Muscle layer of colon (tissue), 2 donors: ENCODE measurements at regions not wholly inside any gene's neighbourhood (a gene's known extent, or its start where the extent isn't known, plus 50 kb on each side); places are given as distances from the start of the nearest gene placed in this dataset.

Source experiments
- H3K27ac ChIP-seq: one replicate; pipeline ENCODE4 v1.7.0; 2013; ENCODE audit warnings: low read depth, mild to moderate bottlenecking, low read length, moderate library complexity
- H3K27me3 ChIP-seq, 2 donors: one replicate each; pipeline ENCODE4 v1.7.0; 2013; ENCODE audit warnings: low read length in 2 of 2, mild to moderate bottlenecking in 2 of 2; ENCODE audit not compliant: insufficient read depth in 2 of 2, control insufficient read depth in 1 of 2
- H3K36me3 ChIP-seq: one replicate; pipeline ENCODE4 v1.7.0; 2013; ENCODE audit warnings: mild to moderate bottlenecking, low read length; ENCODE audit not compliant: insufficient read depth
- H3K4me1 ChIP-seq: one replicate; pipeline ENCODE4 v1.7.0; 2013; ENCODE audit warnings: mild to moderate bottlenecking, low read length; ENCODE audit not compliant: insufficient read depth
- H3K4me3 ChIP-seq, 2 donors: one replicate each; pipeline ENCODE4 v1.7.0; 2013; ENCODE audit warnings: low read length in 2 of 2, low read depth in 1 of 2, mild to moderate bottlenecking in 1 of 2, moderate library complexity in 1 of 2
- H3K9ac ChIP-seq: one replicate; pipeline ENCODE4 v1.7.0; 2013; ENCODE audit warnings: low read length
- H3K9me3 ChIP-seq: one replicate; pipeline ENCODE4 v1.7.0; 2013; ENCODE audit warnings: mild to moderate bottlenecking, low read length
- donor health status: abdominal sarcoma.
- donor health status: Adenocarcinoma of cecum.

DNA sequence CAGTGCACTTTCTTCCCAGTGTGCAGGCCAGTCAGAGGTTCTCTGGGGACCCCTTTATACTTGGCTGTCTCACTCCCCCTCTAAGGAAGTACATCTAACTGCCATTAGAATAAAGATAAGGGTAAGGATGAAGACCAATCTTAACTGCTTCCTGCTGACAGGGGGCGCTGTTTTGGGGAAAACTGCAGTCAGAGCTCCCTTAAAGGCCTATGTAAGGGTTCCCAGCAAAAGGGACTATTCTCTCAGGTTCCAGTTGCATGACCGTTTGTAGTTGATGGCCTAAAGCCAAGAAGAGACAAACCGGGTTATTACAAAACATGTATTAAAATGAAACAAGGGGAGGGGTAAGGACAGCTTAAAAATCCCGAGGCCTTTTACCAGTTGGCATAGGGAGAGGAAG, 115.6 kb upstream of the SPIN4 start:
- no peaks in the 10 kb centered on the region for H3K27me3 ChIP-seq
- H3K9ac ChIP-seq = no peak overlapping the region
- H3K27ac ChIP-seq = no peak overlapping the region
- H3K9me3 ChIP-seq = no peaks in the 10 kb centered on the region
- H3K4me1 ChIP-seq = no peaks in the 10 kb centered on the region
- H3K4me3 ChIP-seq = no peak overlapping the region
- H3K36me3 ChIP-seq = no peaks in the 10 kb centered on the region

DNA sequence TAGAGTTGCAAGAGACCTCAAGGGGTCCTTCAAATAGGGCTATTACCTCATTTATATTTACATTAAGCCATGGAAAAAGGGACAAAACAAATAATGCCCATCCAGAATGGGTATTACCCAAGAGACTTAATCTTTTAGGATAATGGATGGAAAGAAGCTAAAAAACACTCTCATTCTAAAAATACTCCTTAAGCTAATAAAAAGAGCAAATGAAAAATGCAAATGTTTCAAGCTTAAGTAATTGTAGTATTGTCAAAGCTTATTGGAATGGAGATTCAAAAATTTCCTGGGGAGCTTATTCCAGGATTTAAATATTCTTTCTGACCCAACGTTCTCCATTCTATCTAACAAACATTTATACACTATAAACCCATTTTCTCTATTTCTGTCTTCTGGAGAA, 107.8 kb upstream of the SPIN4 start:
- Histone ChIP-seq H3K27ac (no peak overlapping the region), H3K4me1 (no peaks in the 10 kb centered on the region), H3K9me3 (no peaks in the 10 kb centered on the region), H3K9ac (no peak overlapping the region), H3K36me3 (no peaks in the 10 kb centered on the region), H3K27me3 (no peaks in the 10 kb centered on the region), H3K4me3 (no peak overlapping the region)

DNA sequence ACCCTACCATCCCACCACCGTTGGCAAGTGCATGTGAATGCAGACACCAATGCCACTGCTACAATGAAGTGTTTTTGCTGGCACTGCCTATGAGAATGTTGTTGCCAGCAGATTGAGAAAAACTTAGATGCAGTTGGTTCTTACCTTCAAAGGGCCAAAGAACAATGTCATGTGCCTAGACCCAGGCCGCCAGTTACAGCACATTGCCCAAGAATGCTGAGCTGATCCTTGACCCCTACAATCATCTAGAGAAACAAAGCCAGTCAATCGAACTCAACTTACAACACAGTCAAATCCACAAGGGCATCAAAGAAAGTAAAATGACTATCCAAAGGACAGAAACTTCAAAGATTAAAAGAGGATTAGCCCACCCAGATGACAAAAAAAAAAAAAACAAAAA, 102.4 kb upstream of the SPIN4 start:
- no peak overlapping the region for H3K9ac ChIP-seq
- H3K36me3 ChIP-seq = no peaks in the 10 kb centered on the region
- H3K4me3 ChIP-seq = no peak overlapping the region
- H3K4me1 ChIP-seq = no peaks in the 10 kb centered on the region
- no peaks in the 10 kb centered on the region for H3K9me3 ChIP-seq
- H3K27ac ChIP-seq = no peak overlapping the region
- no peaks in the 10 kb centered on the region for H3K27me3 ChIP-seq

DNA sequence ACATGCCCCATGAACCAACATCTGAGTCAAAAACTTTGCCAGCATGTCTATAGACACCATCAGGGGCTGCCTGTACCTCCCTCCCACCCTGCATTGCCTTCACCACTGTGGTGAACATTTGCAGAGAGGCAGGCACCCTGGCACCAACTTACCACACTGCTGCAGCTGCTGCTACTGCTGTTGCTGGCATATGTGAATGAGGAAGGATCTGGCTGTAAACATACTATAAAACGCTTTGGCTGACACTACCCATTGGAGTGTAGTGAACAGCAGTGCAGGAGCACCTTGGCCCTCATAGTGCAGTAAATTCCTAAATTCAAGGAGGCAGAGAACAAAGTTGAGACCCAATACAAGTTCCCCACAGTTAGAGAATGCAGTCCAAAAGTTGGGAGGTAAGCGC, 90.6 kb upstream of the SPIN4 start:
- H3K27me3 ChIP-seq = no peaks in the 10 kb centered on the region
- H3K27ac ChIP-seq = no peak overlapping the region
- H3K4me3 ChIP-seq = no peak overlapping the region
- H3K36me3 ChIP-seq = no peaks in the 10 kb centered on the region
- H3K9ac ChIP-seq = no peak overlapping the region
- no peaks in the 10 kb centered on the region for H3K9me3 ChIP-seq
- no peaks in the 10 kb centered on the region for H3K4me1 ChIP-seq

DNA sequence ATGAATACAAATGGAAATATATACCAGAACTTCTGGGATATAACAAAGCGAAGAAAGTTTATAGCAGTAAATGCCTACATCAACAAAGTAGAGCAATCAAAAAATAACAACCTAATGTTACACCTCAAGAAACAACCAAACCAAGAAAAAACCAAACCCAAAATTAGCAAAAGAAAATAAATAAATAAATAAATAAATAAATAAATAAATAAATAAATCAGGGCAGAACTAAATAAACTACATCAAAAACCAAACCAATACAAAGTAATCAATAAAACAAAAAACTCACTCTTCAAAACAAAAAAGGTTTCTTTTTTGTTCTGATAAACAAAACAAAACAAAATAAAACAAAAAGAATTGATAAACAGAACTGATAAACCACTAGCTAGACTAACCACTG, 88.4 kb upstream of the SPIN4 start:
- Histone ChIP-seq H3K9me3 (no peaks in the 10 kb centered on the region), H3K4me3 (no peak overlapping the region), H3K27me3 (no peaks in the 10 kb centered on the region), H3K27ac (no peak overlapping the region), H3K4me1 (peaks cover 2% of the 10 kb centered on the region), H3K36me3 (no peaks in the 10 kb centered on the region), H3K9ac (no peak overlapping the region)

DNA sequence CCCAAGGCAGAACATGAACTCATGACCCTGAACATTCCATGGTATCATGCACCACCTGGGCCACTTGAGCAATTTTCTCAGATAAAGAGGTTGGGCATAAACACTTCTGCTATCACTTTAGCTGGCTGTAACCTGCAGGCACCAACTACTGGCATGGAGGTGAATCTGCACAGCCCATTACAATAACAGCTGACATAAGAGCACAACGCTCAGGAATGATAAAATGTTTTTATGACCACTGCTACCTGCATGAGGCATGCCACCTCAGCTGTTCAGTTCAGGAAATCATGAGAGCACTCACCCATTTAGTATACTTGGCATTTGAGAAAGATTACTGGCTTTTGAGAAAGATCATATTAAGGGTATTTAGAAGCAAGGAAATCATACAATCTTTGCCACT, 85.7 kb upstream of the SPIN4 start:
- Histone ChIP-seq H3K27me3 (no peaks in the 10 kb centered on the region), H3K4me1 (peaks cover 5% of the 10 kb centered on the region), H3K4me3 (no peak overlapping the region), H3K27ac (no peak overlapping the region), H3K36me3 (no peaks in the 10 kb centered on the region), H3K9me3 (no peaks in the 10 kb centered on the region), H3K9ac (no peak overlapping the region)

DNA sequence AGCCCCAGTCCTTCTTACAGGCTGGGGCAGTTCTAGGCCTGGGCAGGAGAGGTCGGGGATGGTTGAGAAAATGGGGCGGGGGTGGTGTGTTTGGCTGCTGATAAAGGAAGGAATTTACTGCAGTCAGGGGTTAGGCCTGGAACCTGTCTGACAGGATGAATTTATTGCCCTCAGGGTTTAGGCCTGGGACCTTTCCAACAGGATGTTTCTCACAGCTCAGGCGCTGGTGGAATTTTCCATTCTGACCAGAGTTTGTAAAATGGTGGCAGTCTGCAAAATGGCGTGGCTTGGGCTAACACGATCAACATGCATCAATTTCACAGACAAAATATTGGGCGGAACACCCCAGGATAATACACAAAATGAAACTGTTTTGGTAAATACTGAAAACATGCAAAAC, 83.5 kb upstream of the SPIN4 start:
- H3K36me3 ChIP-seq = no peaks in the 10 kb centered on the region
- H3K27ac ChIP-seq = no peak overlapping the region
- no peak overlapping the region for H3K4me3 ChIP-seq
- H3K9ac ChIP-seq = no peak overlapping the region
- H3K27me3 ChIP-seq = no peaks in the 10 kb centered on the region
- H3K4me1 ChIP-seq = peaks cover 5% of the 10 kb centered on the region
- H3K9me3 ChIP-seq = no peaks in the 10 kb centered on the region

DNA sequence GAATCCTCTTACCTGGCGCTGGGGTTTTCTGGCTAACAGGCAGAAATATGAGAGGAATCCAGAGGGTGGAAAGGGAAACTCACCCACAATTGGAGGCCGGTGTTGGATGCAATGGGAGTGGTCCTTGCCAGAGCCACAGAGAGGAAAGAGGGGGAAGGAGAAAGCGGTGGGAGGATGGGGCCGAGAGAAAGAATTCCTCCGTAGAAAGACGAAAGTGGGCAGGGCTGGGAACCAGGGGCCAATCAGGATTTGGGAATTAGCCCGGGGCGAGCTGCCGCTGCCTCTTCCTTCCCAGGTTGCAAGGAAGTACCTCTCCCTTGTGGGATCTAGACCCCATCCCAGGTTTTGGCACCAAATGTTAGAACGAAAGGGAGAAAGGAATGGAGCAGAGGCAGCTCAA, 83.1 kb upstream of the SPIN4 start:
- H3K4me1 ChIP-seq = peaks cover 5% of the 10 kb centered on the region
- H3K36me3 ChIP-seq = no peaks in the 10 kb centered on the region
- H3K9ac ChIP-seq = no peak overlapping the region
- no peaks in the 10 kb centered on the region for H3K27me3 ChIP-seq
- H3K4me3 ChIP-seq = no peak overlapping the region
- no peak overlapping the region for H3K27ac ChIP-seq
- no peaks in the 10 kb centered on the region for H3K9me3 ChIP-seq

DNA sequence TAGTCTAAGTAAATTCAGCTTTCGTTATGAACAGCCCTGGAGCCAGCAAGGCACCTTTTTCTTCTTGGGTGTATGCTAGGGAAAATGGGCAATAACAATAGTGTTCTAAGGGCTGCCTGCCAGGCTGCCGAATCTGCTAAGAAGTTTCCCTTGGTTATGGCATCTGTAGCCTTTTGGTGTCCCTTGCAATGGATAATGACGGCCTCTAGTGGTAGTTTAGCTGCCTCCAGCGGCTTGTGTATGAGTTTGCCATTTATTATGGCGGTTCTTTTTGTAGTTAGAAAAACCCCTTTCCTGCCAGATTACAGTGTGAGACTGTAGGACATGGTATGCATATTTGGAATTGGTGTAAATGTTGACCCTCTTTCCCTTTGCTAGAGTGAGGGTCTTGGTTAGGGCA, 78.9 kb upstream of the SPIN4 start:
- Histone ChIP-seq H3K27ac (no peak overlapping the region), H3K36me3 (no peaks in the 10 kb centered on the region), H3K9me3 (no peaks in the 10 kb centered on the region), H3K9ac (no peak overlapping the region), H3K4me3 (no peak overlapping the region), H3K4me1 (peaks cover 5% of the 10 kb centered on the region), H3K27me3 (no peaks in the 10 kb centered on the region)

DNA sequence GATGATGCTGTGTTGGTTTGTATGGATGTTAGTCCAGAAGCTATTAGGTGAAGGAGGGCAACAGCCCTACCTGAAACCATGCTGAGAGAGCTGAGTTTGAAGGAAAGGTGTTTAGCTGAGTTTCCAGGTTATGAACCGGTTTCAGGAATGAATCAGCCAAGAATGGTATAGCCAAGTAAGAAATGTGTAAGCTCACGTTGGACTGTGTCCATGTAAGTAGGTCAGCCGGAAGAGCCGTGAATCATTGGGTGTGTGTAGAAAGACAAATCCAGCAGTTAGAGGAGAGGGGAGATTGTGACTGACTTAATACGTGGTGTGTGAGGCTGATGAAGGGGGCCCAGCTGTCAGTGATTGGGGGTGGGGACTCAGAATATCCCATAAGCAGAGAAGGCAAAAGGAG, 77.2 kb upstream of the SPIN4 start:
- no peak overlapping the region for H3K4me3 ChIP-seq
- H3K27ac ChIP-seq = no peak overlapping the region

DNA sequence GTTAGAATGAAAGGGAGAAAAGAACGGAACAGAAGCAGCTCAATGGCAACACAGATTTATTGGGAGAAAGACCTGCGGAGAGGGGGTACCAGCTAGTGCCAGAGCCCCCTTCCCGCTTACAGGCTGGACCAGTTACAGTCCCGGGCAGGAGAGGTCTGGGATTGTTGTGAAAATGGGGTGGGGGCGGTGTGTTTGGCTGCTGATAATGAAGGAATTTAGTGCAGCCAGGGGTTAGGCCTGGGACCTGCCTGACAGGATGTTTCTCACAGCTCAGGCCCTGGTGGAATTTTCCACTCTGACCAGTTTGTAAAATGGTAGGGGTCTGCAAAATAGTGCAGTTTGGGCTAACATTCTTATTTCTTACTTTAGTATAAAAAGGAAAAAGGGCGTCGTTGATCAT, 75.4 kb upstream of the SPIN4 start:
- H3K27me3 ChIP-seq = no peaks in the 10 kb centered on the region
- no peak overlapping the region for H3K4me3 ChIP-seq
- H3K9ac ChIP-seq = no peak overlapping the region
- no peak overlapping the region for H3K27ac ChIP-seq
- H3K36me3 ChIP-seq = no peaks in the 10 kb centered on the region
- H3K4me1 ChIP-seq = no peaks in the 10 kb centered on the region
- no peaks in the 10 kb centered on the region for H3K9me3 ChIP-seq

More for the DNA sequence above, 77.2 kb upstream of the SPIN4 start:
- Histone ChIP-seq H3K9me3 (no peaks in the 10 kb centered on the region), H3K4me1 (no peaks in the 10 kb centered on the region), H3K36me3 (no peaks in the 10 kb centered on the region), H3K9ac (no peak overlapping the region), H3K27me3 (no peaks in the 10 kb centered on the region)

DNA sequence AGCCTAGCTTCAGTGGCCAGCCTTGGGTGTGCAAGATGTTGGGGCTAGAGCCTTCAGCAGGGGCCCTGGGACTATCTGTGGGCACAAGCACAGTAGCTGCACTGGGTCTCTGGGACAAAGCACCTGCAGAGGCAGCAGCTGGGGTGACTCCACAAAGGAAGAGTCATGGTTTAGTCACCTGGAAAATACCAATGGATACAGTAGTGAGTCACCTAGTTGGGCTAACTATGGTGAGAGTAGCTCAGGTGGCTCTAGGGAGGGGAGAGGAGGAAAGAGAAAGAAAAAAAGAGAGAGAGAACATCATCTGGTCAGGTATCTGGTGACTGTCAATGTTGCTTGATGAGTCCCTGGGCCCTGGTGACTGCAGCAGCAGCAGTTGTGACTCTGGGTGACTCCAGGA, 72.9 kb upstream of the SPIN4 start:
- no peaks in the 10 kb centered on the region for H3K36me3 ChIP-seq
- H3K4me3 ChIP-seq = no peak overlapping the region
- no peak overlapping the region for H3K27ac ChIP-seq
- no peaks in the 10 kb centered on the region for H3K4me1 ChIP-seq
- no peaks in the 10 kb centered on the region for H3K9me3 ChIP-seq
- no peaks in the 10 kb centered on the region for H3K27me3 ChIP-seq
- H3K9ac ChIP-seq = no peak overlapping the region
